HL-60 (cell line): ENCODE measurements at regions not wholly inside any gene's neighbourhood (a gene's known extent, or its start where the extent isn't known, plus 50 kb on each side); places are given as distances from the start of the nearest gene placed in this dataset.

Experiments
- CTCF ChIP-seq: IDR thresholded peaks from one replicate; pipeline ENCODE4 v1.5.1; 2011; ENCODE audit warnings: low read length, control low read depth, inconsistent platforms; ENCODE audit not compliant: insufficient read depth
- GABPA ChIP-seq: IDR thresholded peaks from 2 replicates; pipeline ENCODE4 v1.6.1; 2012; ENCODE audit warnings: low read depth
- POLR2AphosphoS5 ChIP-seq: IDR thresholded peaks from 2 replicates; pipeline ENCODE4 v1.6.1; 2012; ENCODE audit warnings: low read depth
- REST ChIP-seq: IDR thresholded peaks from 2 replicates; pipeline ENCODE4 v1.6.1; 2012; ENCODE audit warnings: low read depth; ENCODE audit not compliant: insufficient replicate concordance
- SPI1 ChIP-seq: IDR thresholded peaks from 2 replicates; pipeline ENCODE4 v1.6.1; 2012; ENCODE audit warnings: low read depth, mild to moderate bottlenecking, borderline replicate concordance

GRCh38 chr5:107153283-107153682, 517.5 kb downstream of the EFNA5 start:
- TF ChIP-seq CTCF (no peak), REST (no peak), POLR2AphosphoS5 (no peak), SPI1 (no peak), GABPA (no peak)
